Activated T-cell treated with anti-CD3 and anti-CD28 coated beads, Interleukin-2, amount 50 U/mL, for 4 hours (primary cell): ENCODE measurements at regions not wholly inside any gene's neighbourhood (a gene's known extent, or its start where the extent isn't known, plus 50 kb on each side); places are given as distances from the start of the nearest gene placed in this dataset.

Experiments used
- ATAC-seq, 2 donors: fragments of 200-7000 bp; cut with Tn5 transposase; one replicate each; pipeline ENCODE4 v1.10.0; 2021
- DNase-seq: peaks from one replicate; pipeline ENCODE4 v3.0.0-alpha.2; 2020
- H3K27me3 Mint-ChIP-seq: one replicate; pipeline ENCODE4 v1.8.0; 2021; ENCODE audit warnings: low read depth, mixed read lengths
- H3K36me3 Mint-ChIP-seq: one replicate; pipeline ENCODE4 v1.8.0; 2022; ENCODE audit warnings: mixed read lengths; ENCODE audit not compliant: insufficient read depth
- H3K4me1 Mint-ChIP-seq: one replicate; pipeline ENCODE4 v1.8.0; 2021; ENCODE audit warnings: low read depth, mixed read lengths
- H3K4me3 Mint-ChIP-seq: one replicate; pipeline ENCODE4 v1.8.0; 2021; ENCODE audit warnings: mild to moderate bottlenecking, moderate library complexity, mixed read lengths
- H3K9me3 Mint-ChIP-seq: one replicate; pipeline ENCODE4 v1.8.0; 2021; ENCODE audit warnings: mixed read lengths

- H3K27me3 Mint-ChIP-seq, result no peaks in the 10 kb centered on the region
- no peaks in the 10 kb centered on the region for H3K36me3 Mint-ChIP-seq
- peaks cover 16% of the 10 kb centered on the region for H3K9me3 Mint-ChIP-seq
- no peaks in the 10 kb centered on the region for H3K4me1 Mint-ChIP-seq
- ATAC-seq, result no peak
- no peak overlapping the region for H3K4me3 Mint-ChIP-seq
- DNase-seq, result no peak
Measured at GRCh38 chr13:71055047-71055446, 812.0 kb downstream of the DACH1 start.

- H3K4me1 Mint-ChIP-seq, result no peaks in the 10 kb centered on the region
- DNase-seq, result no peak
- H3K27me3 Mint-ChIP-seq, result no peaks in the 10 kb centered on the region
- H3K4me3 Mint-ChIP-seq, result no peak overlapping the region
- H3K9me3 Mint-ChIP-seq, result peaks cover 16% of the 10 kb centered on the region
- no peaks in the 10 kb centered on the region for H3K36me3 Mint-ChIP-seq
- ATAC-seq, result no peak
Measured at GRCh38 chr13:71054358-71054757, 812.6 kb downstream of the DACH1 start.

DNA sequence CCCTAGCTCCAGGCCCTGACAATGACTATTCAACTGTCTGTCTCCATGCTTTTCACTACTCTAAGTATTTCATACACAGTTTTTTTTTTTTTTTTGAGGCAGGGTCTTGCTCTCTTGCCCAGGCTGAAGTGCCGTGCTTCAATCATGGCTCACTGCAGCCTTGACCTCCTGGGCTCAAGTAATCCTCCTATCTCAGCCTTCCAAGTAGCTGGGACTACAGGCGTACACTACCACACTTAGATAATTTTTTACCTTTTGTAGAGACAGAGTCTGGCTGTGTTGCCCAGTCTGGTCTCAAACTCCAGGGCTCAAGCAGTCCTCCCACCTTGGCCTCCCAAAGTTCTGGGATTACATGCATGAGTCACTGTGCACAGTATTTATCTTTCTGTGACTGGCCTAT lies 815.4 kb downstream of the DACH1 start:
- ATAC-seq (no peak), DNase-seq (no peak)
- no peaks in the 10 kb centered on the region for H3K4me1 Mint-ChIP-seq
- H3K9me3 Mint-ChIP-seq, result peaks cover 16% of the 10 kb centered on the region
- no peaks in the 10 kb centered on the region for H3K27me3 Mint-ChIP-seq
- H3K36me3 Mint-ChIP-seq, result no peaks in the 10 kb centered on the region
- no peak overlapping the region for H3K4me3 Mint-ChIP-seq

DNA sequence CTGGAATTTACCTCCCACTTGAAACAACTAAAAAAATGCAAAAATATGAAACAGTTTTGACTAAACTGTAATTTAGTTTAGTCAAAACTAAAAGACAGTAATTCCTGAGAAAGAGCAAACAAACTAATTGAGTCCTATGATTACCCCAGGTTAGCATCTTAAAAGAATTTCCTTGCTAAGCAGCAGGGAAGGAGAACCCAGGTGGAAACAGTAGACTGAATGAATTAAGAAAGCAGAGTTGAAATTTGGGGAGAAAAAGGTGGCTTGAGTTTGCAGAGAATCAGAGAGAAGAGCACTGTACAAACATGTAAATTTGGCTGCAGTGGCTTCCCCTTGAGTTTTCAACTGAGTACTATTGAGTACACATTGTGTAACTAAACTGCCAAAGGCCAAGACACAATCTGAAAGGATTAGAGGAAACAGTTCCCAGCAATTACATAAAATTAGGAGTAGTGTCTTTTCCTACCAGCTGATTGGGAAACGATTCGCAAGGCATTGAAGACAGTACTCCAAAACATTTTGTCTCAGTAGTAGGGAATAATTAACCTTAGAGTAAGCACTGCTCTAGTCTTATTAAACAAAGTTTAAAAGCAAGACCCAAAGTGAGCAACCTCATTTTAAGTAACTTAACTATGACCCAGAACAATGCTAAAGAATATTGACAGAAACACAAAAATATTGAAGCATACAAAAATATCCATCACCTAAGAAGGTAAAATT lies 820.5 kb downstream of the DACH1 start:
- Mint-ChIP-seq H3K27me3 (no peaks in the 10 kb centered on the region), H3K9me3 (peaks cover 4% of the 10 kb centered on the region), H3K36me3 (no peaks in the 10 kb centered on the region), H3K4me1 (no peaks in the 10 kb centered on the region), H3K4me3 (no peak overlapping the region)
- DNase-seq (no peak), ATAC-seq (no peak)

DNA sequence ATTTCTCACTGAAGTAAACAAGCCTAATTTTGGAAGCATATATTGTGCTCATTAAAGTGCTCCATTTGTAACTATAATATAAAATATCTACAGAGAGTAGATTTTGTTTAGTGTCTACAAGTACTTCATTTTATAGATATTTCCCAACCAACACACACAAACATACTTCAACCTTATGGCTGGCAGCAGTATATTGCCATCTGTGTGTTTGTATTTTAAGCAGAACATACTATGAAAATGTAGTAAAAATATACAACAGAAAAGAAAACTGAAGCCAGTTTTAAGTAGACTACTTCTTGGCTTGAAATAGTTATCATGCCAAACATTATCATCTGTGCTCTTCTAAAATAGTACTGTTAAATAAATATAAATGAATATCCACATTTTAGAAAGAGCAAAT lies 821.9 kb downstream of the DACH1 start:
- no peaks in the 10 kb centered on the region for H3K4me1 Mint-ChIP-seq
- H3K9me3 Mint-ChIP-seq, result peaks cover 4% of the 10 kb centered on the region
- DNase-seq (no peak), ATAC-seq (no peak)
- no peaks in the 10 kb centered on the region for H3K36me3 Mint-ChIP-seq
- no peak overlapping the region for H3K4me3 Mint-ChIP-seq
- no peaks in the 10 kb centered on the region for H3K27me3 Mint-ChIP-seq

DNA sequence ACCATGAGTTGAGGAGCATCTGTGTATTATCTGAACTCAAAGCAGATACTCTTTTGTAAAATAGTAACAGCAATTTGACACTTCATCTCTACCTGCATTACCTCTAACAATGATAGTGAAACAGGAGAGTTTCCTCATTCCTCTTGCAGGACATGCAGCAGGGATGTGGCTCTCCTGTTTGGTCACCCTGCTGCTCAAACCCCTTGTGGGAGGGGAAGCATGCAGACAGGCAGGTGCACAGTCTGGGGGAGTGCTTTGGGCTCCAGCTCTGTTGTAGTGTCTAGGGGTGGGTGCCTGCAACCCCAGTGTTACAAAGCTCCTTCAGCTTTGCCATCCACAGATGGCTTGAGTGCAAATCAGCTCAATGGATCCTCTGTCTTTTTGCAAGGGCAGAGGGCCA lies 827.6 kb downstream of the DACH1 start:
- ATAC-seq (no peak), DNase-seq (no peak)
- Mint-ChIP-seq H3K9me3 (peaks cover 12% of the 10 kb centered on the region), H3K36me3 (no peaks in the 10 kb centered on the region), H3K27me3 (no peaks in the 10 kb centered on the region), H3K4me1 (no peaks in the 10 kb centered on the region), H3K4me3 (no peak overlapping the region)

DNA sequence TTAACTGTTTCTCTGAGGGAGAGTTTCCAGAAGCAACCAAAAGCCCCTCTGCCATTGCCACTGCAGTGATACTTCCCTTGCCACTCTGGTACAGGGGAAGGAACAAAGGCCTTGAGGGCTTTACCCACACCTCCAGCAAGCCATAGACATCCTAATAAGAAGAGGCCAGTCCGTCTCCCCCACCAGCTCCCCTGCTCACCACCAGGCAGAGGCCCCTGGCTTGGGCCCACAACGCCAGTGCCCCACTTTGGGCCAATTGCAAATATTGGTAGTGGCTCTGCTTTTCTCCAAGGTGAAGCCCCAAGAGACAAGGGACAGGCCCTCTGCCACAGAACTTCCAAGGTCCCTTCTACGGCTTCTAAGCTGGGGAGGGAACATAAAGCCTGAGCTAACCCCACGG lies 833.0 kb downstream of the DACH1 start:
- Mint-ChIP-seq H3K36me3 (no peaks in the 10 kb centered on the region), H3K4me3 (no peak overlapping the region), H3K9me3 (peaks cover 12% of the 10 kb centered on the region), H3K4me1 (no peaks in the 10 kb centered on the region), H3K27me3 (no peaks in the 10 kb centered on the region)
- DNase-seq, result no peak
- ATAC-seq, result no peak

DNA sequence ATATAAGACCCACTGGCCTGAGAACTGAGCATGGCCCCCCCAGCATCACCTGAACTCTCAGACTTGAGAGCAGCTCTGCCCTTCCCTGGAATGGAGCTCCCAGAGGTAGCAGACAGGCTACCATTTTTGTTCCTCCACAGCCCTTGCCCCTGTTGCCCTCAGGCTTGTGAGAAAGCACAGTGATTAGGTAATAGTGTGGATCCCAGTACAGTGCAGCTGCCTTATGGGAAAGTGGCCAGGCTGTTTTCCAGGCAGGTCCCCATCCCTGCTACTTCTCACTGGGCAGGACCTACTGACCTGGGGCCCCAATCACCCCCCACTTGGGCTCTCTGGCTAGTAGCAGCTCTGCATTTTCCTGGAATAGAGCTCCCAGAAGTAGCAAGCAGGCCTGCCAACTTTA lies 834.0 kb downstream of the DACH1 start:
- Mint-ChIP-seq H3K4me3 (no peak overlapping the region), H3K27me3 (no peaks in the 10 kb centered on the region), H3K36me3 (no peaks in the 10 kb centered on the region), H3K4me1 (no peaks in the 10 kb centered on the region), H3K9me3 (peaks cover 22% of the 10 kb centered on the region)
- DNase-seq (no peak), ATAC-seq (no peak)

- H3K4me3 Mint-ChIP-seq, result no peak overlapping the region
- DNase-seq (no peak), ATAC-seq (no peak)
- no peaks in the 10 kb centered on the region for H3K27me3 Mint-ChIP-seq
- no peaks in the 10 kb centered on the region for H3K36me3 Mint-ChIP-seq
- peaks cover 30% of the 10 kb centered on the region for H3K9me3 Mint-ChIP-seq
- no peaks in the 10 kb centered on the region for H3K4me1 Mint-ChIP-seq
Measured at GRCh38 chr13:71030784-71031183, 836.2 kb downstream of the DACH1 start.

DNA sequence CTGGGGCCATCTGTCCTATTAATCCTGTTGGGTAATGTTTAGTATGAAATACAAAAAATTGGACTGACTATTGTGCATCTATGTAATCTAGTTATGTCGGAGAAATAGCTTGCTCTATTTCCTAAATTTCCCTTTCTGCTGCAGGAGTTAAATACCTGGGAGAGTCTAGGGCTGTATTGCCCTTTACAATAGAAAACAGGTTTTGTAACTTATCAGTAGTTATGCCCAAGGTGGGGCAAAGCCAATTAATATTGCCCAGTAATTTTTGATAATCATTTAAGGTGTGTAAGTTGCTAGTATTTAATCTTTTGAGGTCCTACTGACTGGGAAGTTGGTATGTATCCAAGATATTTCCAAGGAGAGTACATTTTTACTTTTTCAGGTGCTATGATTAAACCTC lies 838.1 kb downstream of the DACH1 start:
- Mint-ChIP-seq H3K27me3 (no peaks in the 10 kb centered on the region), H3K9me3 (peaks cover 30% of the 10 kb centered on the region), H3K4me3 (no peak overlapping the region), H3K36me3 (no peaks in the 10 kb centered on the region), H3K4me1 (no peaks in the 10 kb centered on the region)
- no peak for DNase-seq
- no peak for ATAC-seq

DNA sequence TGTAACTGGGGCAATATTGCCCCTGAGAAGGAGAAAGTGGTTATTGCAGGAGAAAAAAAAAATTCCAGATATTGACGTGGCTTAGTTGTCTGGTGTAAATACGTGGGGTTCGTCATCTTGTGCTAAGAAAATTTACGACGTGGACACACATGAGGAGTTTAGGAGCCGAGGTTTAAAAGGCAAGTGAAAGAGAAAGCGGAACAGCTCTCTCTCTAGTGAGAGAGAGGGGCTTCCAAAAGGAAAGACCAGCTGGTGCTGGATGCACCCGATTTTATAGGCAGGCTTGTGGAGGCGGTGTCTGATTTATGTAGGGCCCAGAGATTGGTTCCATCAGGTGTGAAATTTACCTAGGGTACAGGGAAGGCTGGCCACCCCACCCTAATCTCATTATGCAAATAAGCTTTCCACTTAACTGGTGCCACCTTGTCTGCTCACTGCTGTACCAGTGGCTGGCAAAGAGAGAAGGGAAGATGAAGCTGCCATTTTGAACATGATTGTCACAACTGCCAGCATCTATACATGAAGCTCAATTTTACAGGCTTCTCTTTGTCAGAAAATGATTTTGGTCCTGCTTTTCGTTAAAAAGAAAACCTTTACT lies 845.1 kb downstream of the DACH1 start:
- Mint-ChIP-seq H3K36me3 (no peaks in the 10 kb centered on the region), H3K27me3 (no peaks in the 10 kb centered on the region), H3K9me3 (peaks cover 16% of the 10 kb centered on the region), H3K4me3 (no peak overlapping the region), H3K4me1 (no peaks in the 10 kb centered on the region)
- no peak for DNase-seq
- ATAC-seq, result no peak

- no peaks in the 10 kb centered on the region for H3K4me1 Mint-ChIP-seq
- no peak overlapping the region for H3K4me3 Mint-ChIP-seq
- peaks cover 6% of the 10 kb centered on the region for H3K9me3 Mint-ChIP-seq
- H3K27me3 Mint-ChIP-seq, result no peaks in the 10 kb centered on the region
- DNase-seq (no peak), ATAC-seq (no peak)
- no peaks in the 10 kb centered on the region for H3K36me3 Mint-ChIP-seq
Measured at GRCh38 chr13:71018995-71019394, 848.0 kb downstream of the DACH1 start.

GRCh38 chr13:71018544-71018943 lies 848.5 kb downstream of the DACH1 start:
- Mint-ChIP-seq H3K4me3 (no peak overlapping the region), H3K27me3 (no peaks in the 10 kb centered on the region), H3K4me1 (no peaks in the 10 kb centered on the region), H3K9me3 (peaks cover 5% of the 10 kb centered on the region), H3K36me3 (no peaks in the 10 kb centered on the region)
- ATAC-seq (no peak), DNase-seq (no peak)

DNA sequence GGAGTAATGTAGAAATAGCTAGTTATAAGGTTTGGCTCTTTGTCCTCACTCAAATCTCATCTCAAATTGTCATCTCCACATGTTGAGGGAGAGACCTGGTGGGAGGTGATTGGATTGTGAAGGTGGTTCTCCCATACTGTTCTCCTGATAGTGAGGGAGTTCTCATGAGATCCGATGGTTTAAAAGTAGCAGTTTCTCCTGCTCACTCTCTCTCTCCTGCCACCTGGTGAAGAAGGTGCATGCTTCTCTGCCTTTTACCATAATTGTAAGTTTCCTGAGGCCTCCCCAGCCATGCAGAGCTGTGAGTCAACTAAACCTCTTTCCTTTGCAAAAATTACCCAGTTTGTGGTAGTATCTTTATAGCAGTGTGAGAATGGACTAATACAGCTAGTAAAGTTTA lies 849.4 kb downstream of the DACH1 start:
- H3K36me3 Mint-ChIP-seq, result no peaks in the 10 kb centered on the region
- ATAC-seq (no peak), DNase-seq (no peak)
- H3K4me1 Mint-ChIP-seq, result no peaks in the 10 kb centered on the region
- no peaks in the 10 kb centered on the region for H3K27me3 Mint-ChIP-seq
- no peak overlapping the region for H3K4me3 Mint-ChIP-seq
- H3K9me3 Mint-ChIP-seq, result no peaks in the 10 kb centered on the region

- no peak for DNase-seq
- Mint-ChIP-seq H3K27me3 (no peaks in the 10 kb centered on the region), H3K4me1 (no peaks in the 10 kb centered on the region), H3K4me3 (no peak overlapping the region), H3K9me3 (no peaks in the 10 kb centered on the region), H3K36me3 (no peaks in the 10 kb centered on the region)
- ATAC-seq, result no peak
Measured at GRCh38 chr13:71015516-71015915, 851.5 kb downstream of the DACH1 start.
